PC-9 (cell line): ENCODE measurements at regions not wholly inside any gene's neighbourhood (a gene's known extent, or its start where the extent isn't known, plus 50 kb on each side); places are given as distances from the start of the nearest gene placed in this dataset.

ENCODE experiments used
- BruUV-seq: library from RNA; stranded (reverse); fragments of 400-500 nt; replicated peaks from 2 replicates; lab custom pipeline; 2021; lab: Mats Ljungman, UMichigan
- CTCF ChIA-PET: fragments of 300-600 bp; sonication (Branson Sonifier 250); formaldehyde crosslinking; loops from one replicate; lab custom pipeline; 2022; ENCODE audit warnings: antibody characterized with exemption; lab: Charles Lee
- POLR2A ChIA-PET: fragments of 300-600 bp; sonication (Branson Sonifier 250); formaldehyde crosslinking; loops from one replicate; lab custom pipeline; 2022; ENCODE audit warnings: antibody characterized with exemption; ENCODE audit not compliant: unreplicated experiment; lab: Charles Lee
- DNase-seq, 2 experiments: peaks; one replicate each; pipeline versions ENCODE4 v3.0.0 to v3.0.0-alpha.2; 2015 to 2022; ENCODE audit warnings: mixed read lengths in 1 of 2
- H2AFZ ChIP-seq: fragments of 200-600 bp; sonication (generic); 2 replicates; pipeline ENCODE4 v1.8.1; 2017; ENCODE audit warnings: antibody characterized with exemption
- H3F3A ChIP-seq: fragments of 200-600 bp; sonication (generic); 2 replicates; pipeline ENCODE4 v1.8.1; 2017; ENCODE audit warnings: antibody characterized with exemption, mild to moderate bottlenecking, low read depth; ENCODE audit not compliant: insufficient read depth
- H3K27ac ChIP-seq: fragments of 200-600 bp; sonication (generic); 2 replicates; pipeline ENCODE4 v1.6.1; 2016; ENCODE audit warnings: mixed run types
- H3K27me3 ChIP-seq: fragments of 200-600 bp; sonication (generic); 2 replicates; pipeline ENCODE4 v1.6.1; 2016; ENCODE audit warnings: low read depth, mixed run types; ENCODE audit not compliant: insufficient read depth
- H3K36me3 ChIP-seq: fragments of 200-600 bp; sonication (generic); 2 replicates; pipeline ENCODE4 v1.6.1; 2016; ENCODE audit warnings: low read depth, mixed run types
- H3K4me1 ChIP-seq: fragments of 200-600 bp; sonication (generic); replicated peaks from 2 replicates; pipeline ENCODE4 v1.6.1; 2016; ENCODE audit warnings: mixed run types; ENCODE audit not compliant: insufficient read depth
- H3K4me2 ChIP-seq: fragments of 200-600 bp; sonication (generic); 2 replicates; pipeline ENCODE4 v1.6.1; 2017; ENCODE audit warnings: mixed run types
- H3K4me3 ChIP-seq: fragments of 200-600 bp; sonication (generic); 2 replicates; pipeline ENCODE4 v1.6.1; 2016; ENCODE audit warnings: mixed run types
- H3K79me2 ChIP-seq: fragments of 200-600 bp; sonication (generic); 2 replicates; pipeline ENCODE4 v1.6.1; 2017; ENCODE audit warnings: low read depth, mixed run types
- H3K9me2 ChIP-seq: fragments of 200-600 bp; sonication (generic); 2 replicates; pipeline ENCODE4 v1.8.1; 2017; ENCODE audit warnings: mild to moderate bottlenecking; ENCODE audit not compliant: insufficient read depth
- H3K9me3 ChIP-seq: fragments of 200-600 bp; sonication (generic); 2 replicates; pipeline ENCODE4 v1.8.1; 2016; ENCODE audit warnings: low read depth; ENCODE audit not compliant: insufficient read depth
- H4K20me1 ChIP-seq: fragments of 200-600 bp; sonication (generic); 2 replicates; pipeline ENCODE4 v1.8.1; 2017; ENCODE audit not compliant: insufficient read depth
- EZH2 ChIP-seq: fragments of 200-600 bp; sonication (generic); IDR thresholded peaks from 2 replicates; pipeline ENCODE4 v1.8.0; 2017; ENCODE audit warnings: antibody characterized with exemption, low read depth
- intact Hi-C: fragments of 100-400 bp; cut with micrococcal nuclease; formaldehyde crosslinking; loops from one replicate; pipeline ENCODE4 v1.10.0; 2022; ENCODE audit not compliant: unreplicated experiment
- TF ChIP-seq, protein P1 (sequence below): fragments of 200-600 bp; sonication (generic); conservative IDR thresholded peaks from 2 replicates; pipeline ENCODE4 v1.6.1; 2017; ENCODE audit warnings: mixed run types, antibody characterized with exemption, mild to moderate bottlenecking, moderate library complexity

DNA sequence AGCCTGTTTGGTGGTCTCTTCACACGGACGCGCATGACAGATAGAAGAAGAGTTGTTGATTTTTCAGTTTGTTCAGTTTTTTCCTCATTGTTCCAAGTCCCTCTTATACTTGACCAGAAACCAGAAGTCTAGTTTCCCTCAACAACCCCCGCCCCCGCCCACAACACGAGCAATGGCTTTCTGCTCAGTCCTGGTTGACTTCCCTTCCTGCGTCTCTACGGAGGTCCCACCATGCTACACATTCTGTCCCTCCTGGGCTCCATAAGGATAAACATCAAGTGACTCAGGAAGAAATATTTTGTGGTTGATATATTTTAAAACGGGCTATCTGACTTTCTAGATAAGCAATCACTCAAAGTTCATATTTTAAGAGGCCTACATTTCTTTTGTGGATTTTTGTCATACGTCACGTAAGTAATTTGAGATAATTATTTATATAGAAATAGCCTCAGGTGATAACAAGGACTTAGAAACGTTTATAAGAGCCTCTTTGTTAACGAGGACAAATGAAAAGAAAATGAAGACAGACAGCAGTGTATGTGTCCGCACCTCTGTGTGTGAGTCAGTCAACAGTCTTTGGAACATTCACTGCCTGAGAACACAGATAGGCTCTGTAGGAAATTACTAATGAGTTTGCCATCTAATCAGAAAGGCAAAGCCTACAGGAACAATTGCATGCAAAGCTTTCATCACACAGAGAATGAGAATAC is 214.4 kb downstream of the RAP2A start:
- H4K20me1 ChIP-seq: no peaks in the 10 kb centered on the region
- no peak overlapping the region for H3K27ac ChIP-seq
- no peaks in the 10 kb centered on the region for H3K9me3 ChIP-seq
- no peaks in the 10 kb centered on the region for H3K9me2 ChIP-seq
- CTCF ChIA-PET: no interaction called here
- H3K79me2 ChIP-seq: no peaks in the 10 kb centered on the region
- H3K4me2 ChIP-seq: no peak overlapping the region
- no peaks in the 10 kb centered on the region for H3K4me1 ChIP-seq
- no peak overlapping the region for H2AFZ ChIP-seq
- H3K27me3 ChIP-seq: peaks cover 7% of the 10 kb centered on the region; the same call in 1 of the 2 replicates
- no TSS peak for BruUV-seq
- no peaks in the 10 kb centered on the region for H3F3A ChIP-seq
- POLR2A ChIA-PET: no interaction called here
- DNase-seq: no peak
- intact Hi-C loops: no loop called here
- no peak overlapping the region for H3K4me3 ChIP-seq
- TF ChIP-seq, protein P1, sequence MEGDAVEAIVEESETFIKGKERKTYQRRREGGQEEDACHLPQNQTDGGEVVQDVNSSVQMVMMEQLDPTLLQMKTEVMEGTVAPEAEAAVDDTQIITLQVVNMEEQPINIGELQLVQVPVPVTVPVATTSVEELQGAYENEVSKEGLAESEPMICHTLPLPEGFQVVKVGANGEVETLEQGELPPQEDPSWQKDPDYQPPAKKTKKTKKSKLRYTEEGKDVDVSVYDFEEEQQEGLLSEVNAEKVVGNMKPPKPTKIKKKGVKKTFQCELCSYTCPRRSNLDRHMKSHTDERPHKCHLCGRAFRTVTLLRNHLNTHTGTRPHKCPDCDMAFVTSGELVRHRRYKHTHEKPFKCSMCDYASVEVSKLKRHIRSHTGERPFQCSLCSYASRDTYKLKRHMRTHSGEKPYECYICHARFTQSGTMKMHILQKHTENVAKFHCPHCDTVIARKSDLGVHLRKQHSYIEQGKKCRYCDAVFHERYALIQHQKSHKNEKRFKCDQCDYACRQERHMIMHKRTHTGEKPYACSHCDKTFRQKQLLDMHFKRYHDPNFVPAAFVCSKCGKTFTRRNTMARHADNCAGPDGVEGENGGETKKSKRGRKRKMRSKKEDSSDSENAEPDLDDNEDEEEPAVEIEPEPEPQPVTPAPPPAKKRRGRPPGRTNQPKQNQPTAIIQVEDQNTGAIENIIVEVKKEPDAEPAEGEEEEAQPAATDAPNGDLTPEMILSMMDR: no peak
- TF ChIP-seq EZH2: no peak
- H3K36me3 ChIP-seq: no peaks in the 10 kb centered on the region

DNA sequence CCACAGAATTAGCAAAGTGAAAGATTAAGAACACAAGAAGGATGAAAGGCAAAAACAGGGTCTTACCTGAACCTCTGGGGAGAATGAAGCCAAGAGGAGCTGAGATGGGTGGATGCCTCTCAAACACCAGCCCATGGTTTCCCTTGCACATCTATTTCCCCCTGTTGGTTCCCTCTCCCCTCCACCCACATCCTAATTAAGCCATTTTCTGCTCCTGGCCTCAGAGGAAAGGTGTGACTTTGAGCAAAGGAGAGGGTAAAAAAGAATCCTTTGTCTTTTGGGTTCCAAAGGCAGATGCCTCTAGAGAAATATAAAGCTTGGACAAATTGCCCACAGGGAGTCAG is 214.9 kb downstream of the RAP2A start:
- Histone ChIP-seq H3K9me3 (no peaks in the 10 kb centered on the region), H3K4me1 (no peaks in the 10 kb centered on the region), H3K36me3 (no peaks in the 10 kb centered on the region), H3K79me2 (no peaks in the 10 kb centered on the region), H3K27ac (no peak overlapping the region), H3K4me2 (no peak overlapping the region), H3F3A (no peaks in the 10 kb centered on the region), H3K27me3 (peaks cover 3% of the 10 kb centered on the region; the same call in 1 of the 2 replicates), H2AFZ (no peak overlapping the region), H3K9me2 (no peaks in the 10 kb centered on the region), H4K20me1 (no peaks in the 10 kb centered on the region), H3K4me3 (no peak overlapping the region)
- BruUV-seq: no TSS peak
- DNase-seq: no peak
- intact Hi-C loops: no loop called here
- TF ChIP-seq EZH2: no peak
- TF ChIP-seq, protein P1: no peak
- POLR2A ChIA-PET: no interaction called here
- CTCF ChIA-PET: no interaction called here

DNA sequence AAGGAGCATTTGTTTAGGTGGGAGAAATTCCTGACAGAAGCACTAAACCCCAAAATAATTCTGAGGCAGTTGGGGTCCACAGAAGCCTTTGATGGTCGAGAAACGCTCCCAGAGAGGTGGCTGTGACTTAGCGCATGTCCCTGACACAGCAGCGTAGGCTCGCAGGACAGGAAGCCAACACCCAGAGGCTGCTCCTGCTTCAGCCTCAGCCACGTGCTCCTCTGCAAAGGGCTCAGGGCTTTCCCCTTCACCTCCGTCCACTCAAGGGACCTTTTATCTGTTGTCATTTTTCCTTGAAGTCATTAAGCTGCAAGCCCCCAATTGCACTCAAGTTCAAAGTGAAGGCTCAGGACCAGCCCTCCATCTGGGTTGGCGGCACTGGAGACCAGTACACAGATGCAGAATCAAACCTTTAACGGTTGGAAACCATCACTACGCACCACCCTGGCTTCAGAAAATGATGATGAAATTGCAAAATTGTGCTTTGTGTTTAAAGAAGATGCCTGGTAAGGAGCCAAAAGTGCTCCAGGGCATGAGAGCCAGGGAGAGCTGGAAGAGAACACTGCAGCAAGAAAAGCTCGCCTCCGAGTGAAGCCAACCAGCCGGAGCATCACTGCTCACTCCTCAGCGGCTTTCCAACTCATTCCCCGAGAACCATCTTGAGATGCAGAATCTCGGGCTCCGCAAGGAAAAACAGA is 219.6 kb downstream of the RAP2A start:
- H3K27me3 ChIP-seq: peaks cover 9% of the 10 kb centered on the region; the same call in 1 of the 2 replicates
- H2AFZ ChIP-seq: no peak overlapping the region
- DNase-seq: no peak
- intact Hi-C loops: no loop called here
- no peaks in the 10 kb centered on the region for H3K4me1 ChIP-seq
- H3K9me2 ChIP-seq: no peaks in the 10 kb centered on the region
- H3K4me3 ChIP-seq: no peak overlapping the region
- CTCF ChIA-PET: no interaction called here
- BruUV-seq: no TSS peak
- H3F3A ChIP-seq: no peaks in the 10 kb centered on the region
- no peaks in the 10 kb centered on the region for H4K20me1 ChIP-seq
- H3K36me3 ChIP-seq: no peaks in the 10 kb centered on the region
- TF ChIP-seq, protein P1: no peak
- no peak for TF ChIP-seq EZH2
- no peak overlapping the region for H3K27ac ChIP-seq
- no peak overlapping the region for H3K4me2 ChIP-seq
- H3K9me3 ChIP-seq: no peaks in the 10 kb centered on the region
- POLR2A ChIA-PET: no interaction called here
- no peaks in the 10 kb centered on the region for H3K79me2 ChIP-seq
